Right atrium auricular region (tissue), 2 donors: ENCODE measurements at regions not wholly inside any gene's neighbourhood (a gene's known extent, or its start where the extent isn't known, plus 50 kb on each side); places are given as distances from the start of the nearest gene placed in this dataset.

Experiments
- DNase-seq: peaks from one replicate; pipeline ENCODE4 v3.0.0-alpha.2; 2019; ENCODE audit warnings: low spot score
- H3K27ac ChIP-seq, 2 donors: fragments of 200-600 bp; sonication (generic); 1 replicate in 1 of 2; 2 replicates in 1 of 2; pipeline ENCODE4 v1.5.1; 2016 to 2019
- H3K27me3 ChIP-seq, 2 donors: fragments of 200-600 bp; sonication (generic); one replicate each; pipeline versions ENCODE4 v1.5.1 to v1.6.0; 2017 to 2019
- H3K36me3 ChIP-seq: fragments of 200-600 bp; sonication (generic); one replicate; pipeline ENCODE4 v1.5.1; 2016
- H3K4me1 ChIP-seq, 2 donors: fragments of 200-600 bp; sonication (generic); one replicate each; pipeline versions ENCODE4 v1.5.1 to v1.6.0; 2017 to 2019
- H3K4me3 ChIP-seq, 2 donors: fragments of 200-600 bp; sonication (generic); 1 replicate in 1 of 2; 2 replicates in 1 of 2; pipeline ENCODE4 v1.5.1; 2017 to 2019; ENCODE audit warnings: mild to moderate bottlenecking in 1 of 2, moderate library complexity in 1 of 2
- H3K9me3 ChIP-seq, 2 donors: fragments of 200-600 bp; sonication (generic); one replicate each; pipeline ENCODE4 v1.5.1; 2019
- TF ChIP-seq, protein P1 (sequence below), 2 donors: fragments of 200-600 bp; sonication (generic); IDR thresholded peaks; one replicate each; pipeline ENCODE4 v1.5.1; 2019; ENCODE audit warnings: antibody characterized with exemption in 2 of 2

GRCh38 chr1:36665478-36666080 lies 182.9 kb upstream of the CSF3R start:
- Histone ChIP-seq H3K36me3 (no peaks in the 10 kb centered on the region), H3K27ac (no peak overlapping the region), H3K4me1 (no peaks in the 10 kb centered on the region), H3K4me3 (no peak overlapping the region), H3K9me3 (no peaks in the 10 kb centered on the region), H3K27me3 (no peaks in the 10 kb centered on the region)
- TF ChIP-seq, protein P1, sequence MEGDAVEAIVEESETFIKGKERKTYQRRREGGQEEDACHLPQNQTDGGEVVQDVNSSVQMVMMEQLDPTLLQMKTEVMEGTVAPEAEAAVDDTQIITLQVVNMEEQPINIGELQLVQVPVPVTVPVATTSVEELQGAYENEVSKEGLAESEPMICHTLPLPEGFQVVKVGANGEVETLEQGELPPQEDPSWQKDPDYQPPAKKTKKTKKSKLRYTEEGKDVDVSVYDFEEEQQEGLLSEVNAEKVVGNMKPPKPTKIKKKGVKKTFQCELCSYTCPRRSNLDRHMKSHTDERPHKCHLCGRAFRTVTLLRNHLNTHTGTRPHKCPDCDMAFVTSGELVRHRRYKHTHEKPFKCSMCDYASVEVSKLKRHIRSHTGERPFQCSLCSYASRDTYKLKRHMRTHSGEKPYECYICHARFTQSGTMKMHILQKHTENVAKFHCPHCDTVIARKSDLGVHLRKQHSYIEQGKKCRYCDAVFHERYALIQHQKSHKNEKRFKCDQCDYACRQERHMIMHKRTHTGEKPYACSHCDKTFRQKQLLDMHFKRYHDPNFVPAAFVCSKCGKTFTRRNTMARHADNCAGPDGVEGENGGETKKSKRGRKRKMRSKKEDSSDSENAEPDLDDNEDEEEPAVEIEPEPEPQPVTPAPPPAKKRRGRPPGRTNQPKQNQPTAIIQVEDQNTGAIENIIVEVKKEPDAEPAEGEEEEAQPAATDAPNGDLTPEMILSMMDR (IDR thresholded peaks at IDR 0.05): no peak
- no peak for DNase-seq

GRCh38 chr1:36664571-36665287 lies 182.0 kb upstream of the CSF3R start:
- no peak for DNase-seq
- TF ChIP-seq, protein P1 (IDR thresholded peaks at IDR 0.05): no peak
- Histone ChIP-seq H3K9me3 (no peaks in the 10 kb centered on the region), H3K4me1 (no peaks in the 10 kb centered on the region), H3K27me3 (no peaks in the 10 kb centered on the region), H3K36me3 (no peaks in the 10 kb centered on the region), H3K4me3 (no peak overlapping the region), H3K27ac (no peak overlapping the region)

DNA sequence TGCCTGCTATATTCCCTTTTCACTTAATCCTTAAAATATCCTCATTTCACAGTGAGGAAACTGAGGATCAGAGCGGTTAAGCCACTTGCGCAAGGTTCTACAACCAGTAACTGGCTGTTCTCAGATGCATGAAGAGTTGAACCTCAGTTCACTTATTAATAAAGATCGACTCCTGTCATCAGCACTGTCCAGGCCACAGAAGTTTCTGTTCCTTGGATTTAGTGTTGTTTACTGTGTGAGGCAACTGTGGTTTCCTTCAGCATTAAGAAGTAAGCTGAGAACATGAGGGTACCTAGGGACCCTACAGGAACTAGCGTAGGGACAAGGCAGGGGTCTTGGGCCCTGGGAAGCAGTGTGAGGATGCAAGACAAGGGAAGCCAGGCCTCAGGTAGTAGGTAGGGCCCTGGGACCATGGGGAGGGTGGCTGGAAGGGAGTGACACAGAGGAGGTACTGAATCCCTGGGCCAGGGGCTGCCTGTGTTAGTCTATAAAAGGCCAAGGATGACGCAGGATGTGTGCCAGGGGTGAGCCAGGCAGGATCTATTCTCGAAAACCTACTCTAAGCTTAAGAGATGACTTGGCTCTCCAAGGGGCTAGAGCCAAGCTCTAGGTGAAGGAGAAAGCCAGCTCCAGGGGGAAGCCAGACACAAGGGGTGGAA lies 181.2 kb upstream of the CSF3R start:
- Histone ChIP-seq H3K4me3 (no peak overlapping the region), H3K27ac (no peak overlapping the region), H3K9me3 (no peaks in the 10 kb centered on the region), H3K27me3 (no peaks in the 10 kb centered on the region), H3K36me3 (no peaks in the 10 kb centered on the region), H3K4me1 (no peaks in the 10 kb centered on the region)
- TF ChIP-seq, protein P1 (IDR thresholded peaks at IDR 0.05): no peak
- no peak for DNase-seq

DNA sequence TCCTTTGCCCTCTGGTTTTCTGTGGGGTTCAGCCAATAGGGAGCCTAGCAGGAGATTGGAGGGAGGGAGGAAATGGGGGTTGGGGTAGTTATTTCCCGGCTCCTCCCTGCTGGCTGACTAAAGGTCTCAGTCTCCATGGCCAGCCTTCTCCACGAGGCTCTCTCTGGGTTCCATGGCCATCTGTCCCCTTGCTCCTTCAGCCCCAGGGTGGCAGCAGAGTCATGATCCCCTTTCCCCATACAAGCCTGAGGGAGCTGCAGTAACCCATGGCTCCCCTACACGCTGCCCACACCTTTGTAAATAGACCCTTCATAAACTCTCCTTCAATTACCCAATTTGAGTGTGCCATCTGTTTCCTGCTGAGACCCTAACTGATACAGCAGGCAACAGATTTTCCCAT lies 176.1 kb upstream of the CSF3R start:
- Histone ChIP-seq H3K4me1 (no peaks in the 10 kb centered on the region), H3K9me3 (no peaks in the 10 kb centered on the region), H3K36me3 (no peaks in the 10 kb centered on the region), H3K27me3 (no peaks in the 10 kb centered on the region), H3K27ac (no peak overlapping the region), H3K4me3 (no peak overlapping the region)
- no peak for DNase-seq
- TF ChIP-seq, protein P1 (IDR thresholded peaks at IDR 0.05): no peak

DNA sequence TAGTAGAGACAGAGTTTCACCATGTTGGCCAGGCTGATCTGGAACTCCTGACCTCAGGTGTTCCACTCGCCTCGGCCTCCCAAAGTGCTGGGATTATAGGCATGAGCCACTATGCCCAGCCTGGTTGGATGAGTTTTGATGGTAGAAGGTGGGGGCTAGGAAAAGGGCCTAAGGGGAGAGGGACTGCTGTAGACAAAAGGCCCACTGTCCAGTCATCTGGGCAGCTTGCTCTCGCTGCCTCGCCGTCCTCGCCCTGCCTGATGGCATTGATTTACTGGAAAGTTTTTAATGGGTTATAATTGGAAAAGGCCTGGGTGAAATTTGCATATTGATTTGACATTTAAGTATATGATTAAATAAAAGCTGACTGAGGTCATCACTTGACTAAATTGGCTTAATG lies 175.1 kb upstream of the CSF3R start:
- TF ChIP-seq, protein P1 (IDR thresholded peaks at IDR 0.05): no peak

More for the DNA sequence above, 175.1 kb upstream of the CSF3R start:
- no peaks in the 10 kb centered on the region for H3K9me3 ChIP-seq
- no peaks in the 10 kb centered on the region for H3K36me3 ChIP-seq
- no peaks in the 10 kb centered on the region for H3K4me1 ChIP-seq
- no peak for DNase-seq
- no peak overlapping the region for H3K4me3 ChIP-seq
- H3K27ac ChIP-seq: no peak overlapping the region
- no peaks in the 10 kb centered on the region for H3K27me3 ChIP-seq
